CD4-positive, alpha-beta T cell treated with Interleukin-6 at 100 ng/mL for 8 hours (primary cell): ENCODE measurements at regions not wholly inside any gene's neighbourhood (a gene's known extent, or its start where the extent isn't known, plus 50 kb on each side); places are given as distances from the start of the nearest gene placed in this dataset.
"Not testable (repeated sequence)": the region's sequence is repeated elsewhere in the genome, so short reads cannot be mapped to it uniquely, and the experiment has no call there.

Experiments used
- DNase-seq: peaks from one replicate; pipeline ENCODE4 v3.0.0-alpha.2; 2020; ENCODE audit warnings: mixed read lengths, low spot score

DNA sequence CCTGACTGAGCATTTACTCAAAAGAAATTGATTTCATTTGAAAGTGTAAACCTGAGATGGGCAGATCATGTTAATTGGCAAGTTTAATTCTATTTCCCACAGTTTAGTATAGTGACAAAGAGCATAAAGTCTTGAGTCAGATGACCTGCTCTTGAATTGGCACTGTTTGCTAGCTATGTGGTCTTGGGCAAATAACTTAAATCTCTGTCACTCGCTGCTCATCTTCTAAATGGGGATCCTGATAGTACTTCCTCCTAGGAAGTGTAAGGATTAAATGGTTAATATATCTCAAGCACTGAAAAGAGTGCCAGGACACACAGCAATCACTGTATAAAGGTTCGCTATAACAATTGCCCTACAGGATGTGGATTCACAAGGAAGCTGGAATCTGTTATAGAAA lies 242.8 kb upstream of the JADE1 start:
- DNase-seq = no peak

DNA sequence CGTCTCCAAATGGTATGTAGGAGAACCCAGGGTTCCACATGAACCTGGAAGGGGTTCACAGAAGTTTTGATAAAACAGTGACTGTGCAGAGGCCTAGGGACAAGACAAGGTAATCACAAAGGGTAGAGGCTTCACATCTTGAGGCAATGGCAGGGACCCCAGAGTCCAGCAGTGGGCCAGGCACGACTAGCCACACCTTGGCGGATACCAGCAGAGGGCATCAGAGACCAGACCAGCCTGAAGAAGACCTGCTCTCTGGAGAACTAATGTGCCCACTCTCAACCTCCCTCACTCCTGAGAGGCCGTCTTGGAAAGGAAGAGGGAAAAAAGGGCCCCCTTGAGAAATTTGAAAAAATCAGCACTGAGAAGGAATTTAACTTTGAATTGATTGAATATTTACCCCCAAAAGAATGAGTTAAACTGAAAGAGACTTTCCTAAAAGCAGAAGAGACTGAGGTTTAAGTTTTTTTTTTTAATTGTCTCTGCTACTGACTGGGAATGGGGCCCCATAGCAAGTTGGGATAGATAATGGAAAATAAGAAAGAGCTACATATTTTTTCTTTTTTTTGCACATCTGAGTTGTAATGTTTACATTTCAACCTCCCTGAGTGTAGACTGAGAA lies 243.8 kb upstream of the JADE1 start:
- DNase-seq = no peak

DNA sequence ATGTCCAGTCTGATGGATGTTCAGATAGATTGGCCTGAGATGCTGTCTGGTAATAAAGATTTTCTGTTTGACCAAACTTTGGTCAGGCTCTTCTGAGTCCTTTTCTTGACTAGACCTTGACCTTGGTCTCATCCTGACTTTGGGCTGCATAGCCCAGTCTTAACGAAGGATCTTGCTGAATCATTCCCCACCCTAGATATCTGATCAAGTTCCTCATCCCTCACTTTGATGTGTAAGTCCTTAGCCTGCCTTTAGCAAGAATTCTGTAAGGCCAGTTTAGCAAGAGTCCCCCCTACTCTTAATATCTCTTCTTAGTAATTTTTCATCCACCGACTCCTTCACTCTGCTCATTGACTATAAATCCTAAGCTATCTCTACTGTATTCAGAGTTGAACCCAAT lies 244.4 kb upstream of the JADE1 start:
- no peak for DNase-seq

GRCh38 chr4:128564081-128564630 lies 245.3 kb upstream of the JADE1 start:
- DNase-seq = no peak

- no peak for DNase-seq
Observed at GRCh38 chr4:128560754-128561495, 248.6 kb upstream of the JADE1 start.

DNA sequence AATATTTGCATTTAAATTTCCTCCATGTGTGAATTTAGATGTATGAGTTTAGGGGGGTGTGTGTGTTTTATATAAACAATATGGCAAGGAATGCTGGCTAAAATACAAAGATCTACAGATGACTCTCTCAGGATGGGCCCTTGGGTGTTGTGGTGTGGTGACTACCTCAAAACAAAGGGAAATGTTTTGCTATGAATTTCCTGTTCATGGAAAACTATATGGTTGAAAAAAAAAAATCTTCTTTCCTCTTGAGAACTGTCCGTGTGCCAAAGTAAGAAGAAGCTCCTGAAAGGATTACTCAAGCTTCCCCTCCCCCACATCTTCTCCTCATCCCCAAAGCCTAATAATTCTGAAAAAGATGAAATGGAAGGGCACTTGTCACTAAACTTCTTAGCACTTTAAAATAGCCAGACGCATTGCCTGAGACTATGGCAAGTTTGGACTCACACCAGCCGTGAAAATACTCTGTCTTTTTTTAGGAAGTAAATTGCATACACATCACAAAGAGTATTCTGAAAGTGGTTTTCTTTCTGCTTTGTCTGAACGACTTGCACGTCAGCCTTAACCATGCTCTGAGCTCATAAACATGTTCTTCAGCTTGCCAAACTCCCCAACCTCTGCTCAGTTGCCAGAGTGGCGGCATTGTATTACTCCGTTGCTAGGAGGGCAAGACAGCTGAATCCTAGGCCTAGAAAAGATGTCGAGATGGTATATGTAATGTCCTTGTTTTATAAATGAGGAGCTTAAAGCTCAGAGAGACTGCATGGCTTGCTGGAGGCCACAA lies 250.4 kb upstream of the JADE1 start:
- DNase-seq = no peak

GRCh38 chr4:128556756-128557155 lies 252.7 kb upstream of the JADE1 start:
- DNase-seq = no peak

- DNase-seq = no peak
Observed at GRCh38 chr4:128553686-128554515, 255.6 kb upstream of the JADE1 start.

DNA sequence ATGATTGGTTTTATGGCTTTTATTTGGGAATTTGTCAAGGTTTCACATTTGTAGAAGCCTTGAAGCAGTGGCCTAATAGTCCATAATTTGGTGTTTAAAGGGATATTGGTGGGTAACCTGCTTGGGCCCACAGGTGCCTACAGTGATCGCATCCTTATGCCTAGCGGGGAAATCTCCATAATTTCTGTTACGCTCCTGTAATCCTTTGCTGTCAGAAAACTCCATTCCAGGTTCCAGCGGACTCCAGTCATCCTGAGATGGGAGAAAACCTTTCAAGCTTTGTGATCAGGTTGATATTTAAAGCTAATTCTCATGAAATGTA lies 257.0 kb upstream of the JADE1 start:
- DNase-seq = no peak

DNA sequence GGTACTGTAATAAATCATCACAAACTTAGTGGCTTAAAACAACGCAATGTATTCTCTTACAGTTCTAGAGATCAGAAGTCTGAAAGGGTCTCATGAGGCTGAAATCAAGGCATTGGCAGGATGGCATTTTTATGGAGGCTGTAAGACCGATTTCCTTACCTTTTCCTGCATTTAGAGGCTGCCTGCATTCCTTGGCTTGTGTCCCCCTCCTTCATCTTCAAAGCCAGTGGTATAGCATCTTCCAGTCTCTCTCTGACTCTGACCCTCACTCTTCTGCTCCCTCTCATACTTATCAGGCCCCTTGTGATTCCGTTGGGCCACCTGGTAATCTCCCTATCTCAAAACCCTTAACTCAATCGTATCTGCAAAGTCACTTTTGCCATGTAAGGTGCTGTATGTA lies 258.2 kb upstream of the JADE1 start:
- no peak for DNase-seq

DNA sequence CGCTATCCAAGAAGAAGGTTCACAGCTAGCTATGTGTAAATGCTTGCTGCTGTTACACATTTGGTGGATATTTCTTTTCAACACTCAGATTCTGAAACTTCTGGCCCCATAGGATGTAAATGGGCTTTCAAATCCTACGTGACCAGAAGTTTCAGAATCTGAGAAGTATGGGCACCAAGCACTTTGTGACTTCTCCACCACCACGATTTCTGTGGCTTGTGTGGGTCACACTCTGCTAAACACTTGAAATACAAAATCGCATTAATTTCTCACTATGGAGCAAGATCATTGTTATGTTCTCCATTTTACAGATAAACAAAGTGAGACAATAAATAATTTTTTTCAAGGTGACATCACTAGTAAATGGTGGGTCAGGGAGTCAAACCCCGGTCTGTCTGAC lies 259.4 kb upstream of the JADE1 start:
- DNase-seq = no peak

GRCh38 chr4:128549636-128550035 lies 259.9 kb upstream of the JADE1 start:
- DNase-seq = no peak

DNA sequence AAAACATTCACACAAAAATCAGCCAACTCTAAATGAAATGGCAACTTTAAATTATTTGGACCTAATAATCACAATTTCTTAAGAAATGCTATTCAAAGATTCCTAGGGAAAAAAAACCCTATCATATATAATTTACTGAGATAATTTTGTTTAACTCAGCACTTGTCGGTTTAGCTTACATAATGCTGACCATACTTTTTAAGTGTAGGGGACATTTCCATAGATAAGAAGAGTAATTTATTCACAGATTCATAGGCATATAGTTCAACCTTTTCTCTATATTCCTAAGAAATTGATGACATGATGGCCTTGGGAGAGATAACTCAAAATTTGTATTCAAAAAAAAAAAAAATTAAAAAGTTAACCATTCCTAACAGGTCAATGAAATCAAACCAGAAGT lies 260.8 kb upstream of the PGRMC2 start:
- no peak for DNase-seq

- no peak for DNase-seq
Observed at GRCh38 chr4:128544272-128544671, 256.7 kb upstream of the PGRMC2 start.

GRCh38 chr4:128543696-128544095 lies 256.1 kb upstream of the PGRMC2 start:
- DNase-seq = no peak

DNA sequence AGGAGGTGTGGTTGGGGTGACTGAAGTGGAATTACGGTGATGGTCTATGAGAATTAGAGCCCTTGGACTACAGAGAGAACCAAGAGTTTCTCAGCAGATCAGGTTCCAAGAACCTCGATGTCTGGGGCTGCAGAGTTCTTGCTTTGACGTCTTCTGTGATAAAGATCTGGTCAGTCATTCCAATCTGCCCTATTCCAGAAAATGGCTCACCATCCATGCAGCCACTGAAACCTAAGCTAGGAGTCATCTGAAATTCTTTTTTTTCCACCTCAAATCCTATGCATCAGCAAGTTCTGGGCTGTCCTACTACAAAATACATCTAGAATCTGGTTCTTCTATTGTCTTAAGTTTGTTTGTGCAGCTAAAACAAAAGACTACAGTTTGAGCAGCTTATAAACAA lies 254.4 kb upstream of the PGRMC2 start:
- DNase-seq = no peak

GRCh38 chr4:128540122-128540521 lies 252.5 kb upstream of the PGRMC2 start:
- no peak for DNase-seq

GRCh38 chr4:128538111-128538882 lies 250.7 kb upstream of the PGRMC2 start:
- no peak for DNase-seq

- no peak for DNase-seq
Observed at GRCh38 chr4:128536746-128537145, 249.1 kb upstream of the PGRMC2 start.

DNA sequence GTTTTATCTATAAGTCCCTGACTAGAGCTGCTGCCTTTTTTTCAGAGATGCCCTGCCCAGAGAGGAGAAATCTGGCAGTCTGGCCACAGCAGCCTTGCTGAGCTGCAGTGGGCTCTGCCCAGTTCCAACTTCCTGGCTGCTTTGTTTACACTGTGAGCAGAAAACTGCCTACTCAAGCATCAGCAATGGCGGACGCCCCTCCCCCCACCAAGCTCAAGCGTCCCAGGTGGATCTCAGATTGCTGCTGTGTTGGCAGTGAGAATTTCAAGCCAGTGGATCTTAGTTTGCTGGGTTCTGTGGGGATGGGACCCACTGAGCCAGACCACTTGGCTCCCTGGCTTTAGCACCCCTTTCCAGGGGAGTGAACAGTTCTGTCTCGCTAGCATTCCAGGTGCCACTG lies 247.9 kb upstream of the PGRMC2 start:
- DNase-seq = not testable (repeated sequence)

- no peak for DNase-seq
Observed at GRCh38 chr4:128528793-128529553, 241.4 kb upstream of the PGRMC2 start.
